ENCODE measurements at regions not wholly inside any gene's neighbourhood (a gene's known extent, or its start where the extent isn't known, plus 50 kb on each side); places are given as distances from the start of the nearest gene placed in this dataset.

GRCh38 chr1:217182992-217183391, 447.9 kb downstream of the GPATCH2 start:
- no peak for TF ChIP-seq POLR2A (IDR thresholded peaks at IDR 0.05)
- TF ChIP-seq, protein P1, sequence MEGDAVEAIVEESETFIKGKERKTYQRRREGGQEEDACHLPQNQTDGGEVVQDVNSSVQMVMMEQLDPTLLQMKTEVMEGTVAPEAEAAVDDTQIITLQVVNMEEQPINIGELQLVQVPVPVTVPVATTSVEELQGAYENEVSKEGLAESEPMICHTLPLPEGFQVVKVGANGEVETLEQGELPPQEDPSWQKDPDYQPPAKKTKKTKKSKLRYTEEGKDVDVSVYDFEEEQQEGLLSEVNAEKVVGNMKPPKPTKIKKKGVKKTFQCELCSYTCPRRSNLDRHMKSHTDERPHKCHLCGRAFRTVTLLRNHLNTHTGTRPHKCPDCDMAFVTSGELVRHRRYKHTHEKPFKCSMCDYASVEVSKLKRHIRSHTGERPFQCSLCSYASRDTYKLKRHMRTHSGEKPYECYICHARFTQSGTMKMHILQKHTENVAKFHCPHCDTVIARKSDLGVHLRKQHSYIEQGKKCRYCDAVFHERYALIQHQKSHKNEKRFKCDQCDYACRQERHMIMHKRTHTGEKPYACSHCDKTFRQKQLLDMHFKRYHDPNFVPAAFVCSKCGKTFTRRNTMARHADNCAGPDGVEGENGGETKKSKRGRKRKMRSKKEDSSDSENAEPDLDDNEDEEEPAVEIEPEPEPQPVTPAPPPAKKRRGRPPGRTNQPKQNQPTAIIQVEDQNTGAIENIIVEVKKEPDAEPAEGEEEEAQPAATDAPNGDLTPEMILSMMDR (IDR thresholded peaks at IDR 0.05) = no peak
- Histone ChIP-seq H3K36me3 (no peaks in the 10 kb centered on the region), H3K9me3 (no peaks in the 10 kb centered on the region), H3K27ac (no peak overlapping the region), H3K4me1 (no peaks in the 10 kb centered on the region), H3K27me3 (peaks cover 0 to 11% (median 0%) of the 10 kb centered on the region in 4 donors), H3K4me3 (no peak overlapping the region)
- 85 to 89% methylated on average over 6 of the region's 6 CpGs for WGBS, 2 donors
- intact Hi-C loops (cut with DNase I) = no loop called here
- DNase-seq = no peak

- Histone ChIP-seq H3K27ac (no peak overlapping the region), H3K36me3 (no peaks in the 10 kb centered on the region), H3K4me1 (no peaks in the 10 kb centered on the region), H3K27me3 (peaks cover 0 to 11% (median 0%) of the 10 kb centered on the region in 4 donors), H3K9me3 (no peaks in the 10 kb centered on the region), H3K4me3 (no peak overlapping the region)
- no peak for TF ChIP-seq POLR2A (IDR thresholded peaks at IDR 0.05)
- TF ChIP-seq, protein P1 (IDR thresholded peaks at IDR 0.05) = no peak
- DNase-seq = no peak
- intact Hi-C loops (cut with DNase I) = no loop called here
Measured at GRCh38 chr1:217181756-217182155, 449.1 kb downstream of the GPATCH2 start.

- TF ChIP-seq, protein P1 (IDR thresholded peaks at IDR 0.05) = no peak
- no peak for TF ChIP-seq POLR2A (IDR thresholded peaks at IDR 0.05)
Measured at GRCh38 chr1:217181176-217181746, 449.6 kb downstream of the GPATCH2 start.

GRCh38 chr1:217180443-217180842, 450.4 kb downstream of the GPATCH2 start:
- H3K4me1 ChIP-seq = no peaks in the 10 kb centered on the region
- peaks cover 0 to 11% (median 0%) of the 10 kb centered on the region in 4 donors for H3K27me3 ChIP-seq
- TF ChIP-seq POLR2A (IDR thresholded peaks at IDR 0.05) = no peak
- TF ChIP-seq, protein P1 (IDR thresholded peaks at IDR 0.05) = no peak
- intact Hi-C loops (cut with DNase I) = no loop called here
- no peak overlapping the region for H3K4me3 ChIP-seq
- DNase-seq = no peak
- no peaks in the 10 kb centered on the region for H3K36me3 ChIP-seq
- 64 to 76% methylated on average over 4 of the region's 4 CpGs for WGBS, 2 donors
- no peaks in the 10 kb centered on the region for H3K9me3 ChIP-seq
- H3K27ac ChIP-seq = no peak overlapping the region

More at GRCh38 chr1:217181176-217181746, 449.6 kb downstream of the GPATCH2 start:
- no peak for DNase-seq
- Histone ChIP-seq H3K4me1 (no peaks in the 10 kb centered on the region), H3K36me3 (no peaks in the 10 kb centered on the region), H3K27ac (no peak overlapping the region), H3K27me3 (peaks cover 0 to 11% (median 0%) of the 10 kb centered on the region in 4 donors), H3K4me3 (no peak overlapping the region), H3K9me3 (no peaks in the 10 kb centered on the region)
- WGBS, 2 donors = 66 to 75% methylated on average over 3 of the region's 3 CpGs
- intact Hi-C loops (cut with DNase I) = no loop called here

DNA sequence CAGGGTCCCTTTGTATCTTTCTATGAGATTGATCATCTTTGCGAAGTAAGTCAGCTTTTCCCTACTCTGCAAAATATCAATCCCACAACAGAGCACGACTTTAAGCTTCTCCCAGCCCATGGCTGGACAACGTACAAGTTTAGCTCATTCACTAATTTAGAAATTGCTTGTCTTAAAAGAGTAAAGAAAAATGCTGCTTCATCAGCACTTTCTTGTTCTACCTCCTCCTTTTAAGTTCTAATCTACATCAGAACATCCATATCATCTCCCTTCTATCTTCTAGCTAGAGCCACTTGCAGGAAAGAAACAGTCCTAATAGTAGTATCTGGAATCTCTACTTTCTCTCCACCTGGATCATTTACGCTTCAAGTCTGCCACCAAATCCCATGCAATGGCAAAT, 441.2 kb upstream of the ESRRG start:
- intact Hi-C loops (cut with DNase I) = no loop called here
- Histone ChIP-seq H3K4me3 (no peak overlapping the region), H3K4me1 (no peaks in the 10 kb centered on the region), H3K27me3 (no peaks in the 10 kb centered on the region), H3K36me3 (no peaks in the 10 kb centered on the region), H3K9me3 (no peaks in the 10 kb centered on the region), H3K27ac (no peak overlapping the region)
- WGBS, 2 donors = 76 to 82% methylated on average over 4 of the region's 4 CpGs
- no peak for DNase-seq
- TF ChIP-seq, protein P1 (IDR thresholded peaks at IDR 0.05) = no peak
- no peak for TF ChIP-seq POLR2A (IDR thresholded peaks at IDR 0.05)
